Endodermal cell (in vitro differentiated cells): ENCODE measurements at regions not wholly inside any gene's neighbourhood (a gene's known extent, or its start where the extent isn't known, plus 50 kb on each side); places are given as distances from the start of the nearest gene placed in this dataset.

Experiments
- DNase-seq: peaks from one replicate; pipeline ENCODE4 v3.0.0-alpha.2; 2017
- H3K27ac ChIP-seq: 2 replicates; pipeline ENCODE4 v1.5.1; 2013; ENCODE audit warnings: mild to moderate bottlenecking, low read depth, low read length, moderate library complexity
- H3K27me3 ChIP-seq: 2 replicates; pipeline ENCODE4 v1.6.1; 2013; ENCODE audit warnings: mild to moderate bottlenecking, low read length, moderate library complexity; ENCODE audit not compliant: insufficient read depth, control insufficient read depth, poor library complexity, severe bottlenecking
- H3K36me3 ChIP-seq: 2 replicates; pipeline ENCODE4 v1.7.0; 2013; ENCODE audit warnings: mild to moderate bottlenecking, low read length, moderate library complexity; ENCODE audit not compliant: control insufficient read depth, insufficient read depth
- H3K4me1 ChIP-seq: one replicate; pipeline ENCODE4 v1.7.0; 2013; ENCODE audit warnings: low read length; ENCODE audit not compliant: control insufficient read depth, insufficient read depth
- H3K4me3 ChIP-seq: 2 replicates; pipeline ENCODE4 v1.5.1; 2013; ENCODE audit warnings: mild to moderate bottlenecking, low read length, moderate library complexity
- H3K9ac ChIP-seq: 2 replicates; pipeline ENCODE4 v1.6.1; 2013; ENCODE audit warnings: mild to moderate bottlenecking, low read length, moderate library complexity; ENCODE audit not compliant: poor library complexity, severe bottlenecking; ENCODE audit errors: extremely low read depth
- H3K9me3 ChIP-seq: 2 replicates; pipeline ENCODE4 v1.6.1; 2013; ENCODE audit warnings: mild to moderate bottlenecking, low read length, moderate library complexity; ENCODE audit not compliant: control insufficient read depth
- H3K27ac Mint-ChIP-seq: 2 replicates; pipeline ENCODE4 v1.8.0; 2020; ENCODE audit warnings: mixed read lengths
- H3K27me3 Mint-ChIP-seq: 2 replicates; pipeline ENCODE4 v1.8.0; 2021; ENCODE audit warnings: mild to moderate bottlenecking, mixed read lengths; ENCODE audit not compliant: insufficient read depth
- H3K36me3 Mint-ChIP-seq: 2 replicates; pipeline ENCODE4 v1.8.0; 2020; ENCODE audit warnings: low read depth, mixed read lengths
- H3K4me1 Mint-ChIP-seq: 2 replicates; pipeline ENCODE4 v1.8.0; 2020; ENCODE audit warnings: mixed read lengths
- H3K4me3 Mint-ChIP-seq: 2 replicates; pipeline ENCODE4 v1.8.0; 2020; ENCODE audit warnings: mild to moderate bottlenecking, moderate library complexity, mixed read lengths
- H3K9me3 Mint-ChIP-seq: 2 replicates; pipeline ENCODE4 v1.8.0; 2020; ENCODE audit warnings: mild to moderate bottlenecking, mixed read lengths
- CTCF ChIP-seq: fragments of 200-600 bp; sonication (generic); conservative IDR thresholded peaks from 2 replicates; pipeline ENCODE4 v1.5.0; 2021; ENCODE audit warnings: antibody characterized with exemption, mild to moderate bottlenecking
- WGBS, 2 experiments: methylation state at CpG; one replicate each; pipeline versions ENCODE4 v1.1.5 to v1.1.7; 2013; ENCODE audit warnings: missing lambda C conversion rate in 2 of 2, mixed read lengths in 1 of 2; ENCODE audit not compliant: insufficient coverage in 1 of 2, insufficient read length in 1 of 2; 5-methylcytosine and 5-hydroxymethylcytosine counted together

- H3K4me1 ChIP-seq, result no peaks in the 10 kb centered on the region
- DNase-seq, result no peak
- H3K4me3 ChIP-seq, result no peak overlapping the region
- Mint-ChIP-seq H3K4me1 (no peaks in the 10 kb centered on the region), H3K9me3 (no peaks in the 10 kb centered on the region), H3K36me3 (no peaks in the 10 kb centered on the region), H3K27ac (no peak overlapping the region), H3K4me3 (no peak overlapping the region), H3K27me3 (no peaks in the 10 kb centered on the region)
- no peaks in the 10 kb centered on the region for H3K9me3 ChIP-seq
- no peak overlapping the region for H3K9ac ChIP-seq
- no peaks in the 10 kb centered on the region for H3K36me3 ChIP-seq
- no peak for TF ChIP-seq CTCF
- no peak overlapping the region for H3K27ac ChIP-seq
- H3K27me3 ChIP-seq, result no peaks in the 10 kb centered on the region
- WGBS, 2 experiments, result 95 to 100% methylated on average over 3 of the region's 3 CpGs
Observed at GRCh38 chr15:97733373-97733772, 227.1 kb upstream of the ARRDC4 start.

DNA sequence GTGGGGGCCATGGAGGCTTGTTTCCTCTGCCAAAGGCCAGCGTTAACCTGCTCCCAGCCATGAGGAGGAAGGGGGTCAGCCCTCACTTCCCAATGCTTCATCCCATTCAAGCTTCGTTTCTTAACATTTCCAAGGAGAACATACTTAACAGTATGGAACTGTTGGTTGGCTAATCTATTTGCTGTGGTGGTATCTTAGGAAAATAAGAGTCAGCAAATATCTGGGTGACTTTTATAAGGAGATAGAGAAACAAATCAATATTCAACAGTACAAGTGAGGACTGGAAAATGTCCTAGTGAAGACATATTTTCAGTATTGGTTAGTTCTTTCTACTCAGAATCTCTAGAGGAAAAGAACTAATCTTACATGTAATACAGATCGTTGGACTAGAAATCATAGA, 223.8 kb upstream of the ARRDC4 start:
- Mint-ChIP-seq H3K4me3 (no peak overlapping the region), H3K4me1 (no peaks in the 10 kb centered on the region), H3K27me3 (no peaks in the 10 kb centered on the region), H3K36me3 (no peaks in the 10 kb centered on the region), H3K9me3 (no peaks in the 10 kb centered on the region), H3K27ac (no peak overlapping the region)
- DNase-seq, result no peak
- no peaks in the 10 kb centered on the region for H3K36me3 ChIP-seq
- no peaks in the 10 kb centered on the region for H3K27me3 ChIP-seq
- H3K4me1 ChIP-seq, result no peaks in the 10 kb centered on the region
- H3K27ac ChIP-seq, result no peak overlapping the region
- no peak for TF ChIP-seq CTCF
- H3K9me3 ChIP-seq, result no peaks in the 10 kb centered on the region
- WGBS, 2 experiments, result 84% methylated on average over 3 of the region's 3 CpGs; no CpG with 5 or more reads in 1 of the 2 experiments
- H3K9ac ChIP-seq, result no peak overlapping the region
- H3K4me3 ChIP-seq, result no peak overlapping the region

DNA sequence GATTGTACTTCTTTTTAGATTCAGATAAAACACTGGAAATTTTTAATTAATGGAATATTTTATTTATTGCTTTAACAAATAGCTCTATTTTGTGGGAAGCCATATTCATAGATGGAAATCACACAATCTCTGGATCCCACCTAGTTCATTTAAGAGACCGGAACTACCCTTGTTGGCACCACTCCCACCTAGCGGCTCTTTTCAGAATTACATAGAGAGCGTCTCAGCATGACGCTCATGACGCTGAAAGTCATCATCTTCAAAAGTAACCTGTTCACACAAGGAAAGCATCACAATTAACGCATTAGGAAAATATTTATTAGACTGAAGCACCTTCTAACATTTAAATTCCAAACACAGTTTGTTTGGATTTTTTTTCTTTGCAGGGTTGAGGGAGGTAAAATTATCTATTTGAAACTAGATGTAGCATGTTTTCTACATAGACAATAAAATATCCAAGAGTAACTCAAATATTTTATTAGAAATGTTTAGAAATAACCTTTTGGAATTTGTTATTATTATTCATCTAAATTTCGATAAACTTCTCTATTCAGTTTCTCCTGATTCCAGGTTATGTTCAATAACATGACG, 214.9 kb upstream of the ARRDC4 start:
- no peak overlapping the region for H3K4me3 Mint-ChIP-seq
- no peak overlapping the region for H3K27ac Mint-ChIP-seq
- no peaks in the 10 kb centered on the region for H3K4me1 Mint-ChIP-seq
- Histone ChIP-seq H3K4me1 (no peaks in the 10 kb centered on the region), H3K27ac (no peak overlapping the region), H3K9ac (no peak overlapping the region), H3K27me3 (no peaks in the 10 kb centered on the region), H3K4me3 (no peak overlapping the region), H3K36me3 (no peaks in the 10 kb centered on the region), H3K9me3 (no peaks in the 10 kb centered on the region)
- H3K9me3 Mint-ChIP-seq, result no peaks in the 10 kb centered on the region
- DNase-seq, result peak; percentile 86
- H3K36me3 Mint-ChIP-seq, result no peaks in the 10 kb centered on the region
- peak; percentile 85 for TF ChIP-seq CTCF
- no peaks in the 10 kb centered on the region for H3K27me3 Mint-ChIP-seq
- WGBS, 2 experiments, result 54% methylated on average over 5 to 8 of the region's 8 CpGs
